DOHH2 (cell line): ENCODE measurements at regions not wholly inside any gene's neighbourhood (a gene's known extent, or its start where the extent isn't known, plus 50 kb on each side); places are given as distances from the start of the nearest gene placed in this dataset.

Experiments
- H3F3A ChIP-seq: fragments of 200-600 bp; sonication (generic), shearing (Covaris generic); 2 replicates; pipeline ENCODE4 v1.6.0; 2016; ENCODE audit warnings: antibody characterized with exemption, mild to moderate bottlenecking; ENCODE audit not compliant: control insufficient read depth, insufficient read depth
- H3K27ac ChIP-seq: fragments of 200-600 bp; sonication (generic); 2 replicates; pipeline ENCODE4 v1.5.1; 2014; ENCODE audit warnings: low read depth, mild to moderate bottlenecking, low read length, moderate library complexity
- H3K27me3 ChIP-seq: fragments of 200-600 bp; sonication (generic); 2 replicates; pipeline ENCODE4 v1.6.1; 2014; ENCODE audit warnings: mild to moderate bottlenecking, low read length, mixed read lengths; ENCODE audit not compliant: control insufficient read depth
- H3K36me3 ChIP-seq: fragments of 200-600 bp; sonication (generic); 2 replicates; pipeline ENCODE4 v1.6.1; 2014; ENCODE audit warnings: mild to moderate bottlenecking, low read length, moderate library complexity, mixed read lengths; ENCODE audit not compliant: control insufficient read depth
- H3K4me1 ChIP-seq: fragments of 200-600 bp; sonication (generic); 2 replicates; pipeline ENCODE4 v1.6.1; 2014; ENCODE audit warnings: mild to moderate bottlenecking, low read length, mixed read lengths; ENCODE audit not compliant: control insufficient read depth
- H3K4me2 ChIP-seq: fragments of 200-600 bp; sonication (generic); 2 replicates; pipeline ENCODE4 v1.6.0; 2014; ENCODE audit warnings: mild to moderate bottlenecking, low read length, moderate library complexity
- H3K4me3 ChIP-seq: fragments of 200-600 bp; sonication (generic); 2 replicates; pipeline ENCODE4 v1.5.1; 2014; ENCODE audit warnings: mild to moderate bottlenecking, low read length, mixed read lengths
- H3K79me2 ChIP-seq: fragments of 200-600 bp; sonication (generic); 2 replicates; pipeline ENCODE4 v1.6.1; 2014; ENCODE audit warnings: mild to moderate bottlenecking, low read length, mixed read lengths; ENCODE audit not compliant: control insufficient read depth
- H3K9me2 ChIP-seq: fragments of 200-600 bp; sonication (generic); replicated peaks from 2 replicates; pipeline ENCODE4 v1.6.1; 2014; ENCODE audit warnings: mild to moderate bottlenecking, low read length, mixed read lengths; ENCODE audit not compliant: control insufficient read depth
- H3K9me3 ChIP-seq: fragments of 200-600 bp; sonication (generic); 2 replicates; pipeline ENCODE4 v1.6.1; 2014; ENCODE audit warnings: antibody characterized with exemption, low read length, mixed read lengths; ENCODE audit not compliant: control insufficient read depth, insufficient read depth
- H4K20me1 ChIP-seq: fragments of 200-600 bp; sonication (generic); 2 replicates; pipeline ENCODE4 v1.6.0; 2014; ENCODE audit warnings: low read depth, mild to moderate bottlenecking, antibody characterized with exemption, low read length, moderate library complexity; ENCODE audit not compliant: control insufficient read depth, insufficient read depth
- EZH2phosphoT487 ChIP-seq: fragments of 200-600 bp; sonication (generic); IDR thresholded peaks from 2 replicates; pipeline ENCODE4 v1.6.1; 2017; ENCODE audit warnings: borderline replicate concordance, mild to moderate bottlenecking, antibody characterized with exemption, low read length, moderate library complexity, mixed read lengths
- TF ChIP-seq, protein P1 (sequence below): fragments of 200-600 bp; sonication (generic); IDR thresholded peaks from one replicate; pipeline ENCODE4 v1.5.1; 2014; ENCODE audit warnings: antibody characterized with exemption, mild to moderate bottlenecking, low read depth, low read length; ENCODE audit not compliant: poor library complexity, severe bottlenecking

DNA sequence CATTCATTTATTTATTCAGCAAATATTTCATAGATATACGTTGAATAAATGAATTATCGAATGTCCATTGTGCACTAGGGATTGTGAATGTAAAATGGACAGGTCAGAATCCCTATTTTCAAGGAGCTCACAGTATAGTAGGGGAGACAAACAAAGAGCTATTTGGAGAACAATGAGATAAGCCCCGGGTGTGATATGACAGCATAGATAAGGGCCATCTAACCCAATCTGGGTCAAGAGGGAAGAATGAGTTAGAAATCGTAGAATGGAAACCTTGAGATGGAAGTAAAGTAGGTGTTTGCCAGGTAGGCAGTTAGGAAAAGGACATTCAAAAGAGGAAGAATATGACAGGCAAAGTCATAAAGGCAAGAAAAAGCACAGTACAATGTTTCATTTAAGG lies 132.2 kb upstream of the GOLGA6L4 start:
- Histone ChIP-seq H3K9me2 (no peaks in the 10 kb centered on the region), H3K79me2 (no peaks in the 10 kb centered on the region), H3K27ac (no peak overlapping the region), H4K20me1 (no peaks in the 10 kb centered on the region), H3K9me3 (no peaks in the 10 kb centered on the region), H3F3A (no peaks in the 10 kb centered on the region), H3K36me3 (no peaks in the 10 kb centered on the region), H3K4me3 (no peak overlapping the region), H3K4me1 (no peaks in the 10 kb centered on the region), H3K4me2 (no peak overlapping the region), H3K27me3 (no peaks in the 10 kb centered on the region)
- TF ChIP-seq EZH2phosphoT487: no peak
- TF ChIP-seq, protein P1, sequence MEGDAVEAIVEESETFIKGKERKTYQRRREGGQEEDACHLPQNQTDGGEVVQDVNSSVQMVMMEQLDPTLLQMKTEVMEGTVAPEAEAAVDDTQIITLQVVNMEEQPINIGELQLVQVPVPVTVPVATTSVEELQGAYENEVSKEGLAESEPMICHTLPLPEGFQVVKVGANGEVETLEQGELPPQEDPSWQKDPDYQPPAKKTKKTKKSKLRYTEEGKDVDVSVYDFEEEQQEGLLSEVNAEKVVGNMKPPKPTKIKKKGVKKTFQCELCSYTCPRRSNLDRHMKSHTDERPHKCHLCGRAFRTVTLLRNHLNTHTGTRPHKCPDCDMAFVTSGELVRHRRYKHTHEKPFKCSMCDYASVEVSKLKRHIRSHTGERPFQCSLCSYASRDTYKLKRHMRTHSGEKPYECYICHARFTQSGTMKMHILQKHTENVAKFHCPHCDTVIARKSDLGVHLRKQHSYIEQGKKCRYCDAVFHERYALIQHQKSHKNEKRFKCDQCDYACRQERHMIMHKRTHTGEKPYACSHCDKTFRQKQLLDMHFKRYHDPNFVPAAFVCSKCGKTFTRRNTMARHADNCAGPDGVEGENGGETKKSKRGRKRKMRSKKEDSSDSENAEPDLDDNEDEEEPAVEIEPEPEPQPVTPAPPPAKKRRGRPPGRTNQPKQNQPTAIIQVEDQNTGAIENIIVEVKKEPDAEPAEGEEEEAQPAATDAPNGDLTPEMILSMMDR: no peak

DNA sequence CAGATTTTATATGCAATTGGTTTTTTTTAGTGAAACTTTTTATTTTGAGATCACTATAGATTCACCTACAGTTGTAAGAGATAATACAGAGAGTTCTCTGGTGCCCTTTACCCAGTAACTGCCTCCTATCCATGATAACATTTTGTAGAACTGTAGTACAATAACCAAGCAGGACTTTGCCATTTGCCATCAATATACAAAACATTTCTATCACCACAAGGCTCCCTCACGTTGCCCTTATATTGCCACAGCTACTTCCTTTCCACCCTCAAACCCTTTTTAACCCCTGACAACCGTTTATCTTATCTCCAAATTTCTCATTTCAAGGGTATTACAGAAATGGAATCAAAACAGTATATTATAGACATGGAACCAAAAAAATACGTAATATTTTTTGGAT lies 130.7 kb upstream of the GOLGA6L4 start:
- no peak for TF ChIP-seq EZH2phosphoT487
- H3K9me3 ChIP-seq: no peaks in the 10 kb centered on the region
- H3K36me3 ChIP-seq: no peaks in the 10 kb centered on the region
- H4K20me1 ChIP-seq: no peaks in the 10 kb centered on the region
- no peak overlapping the region for H3K27ac ChIP-seq
- no peak overlapping the region for H3K4me3 ChIP-seq
- no peaks in the 10 kb centered on the region for H3K4me1 ChIP-seq
- no peak overlapping the region for H3K4me2 ChIP-seq
- no peaks in the 10 kb centered on the region for H3F3A ChIP-seq
- H3K27me3 ChIP-seq: no peaks in the 10 kb centered on the region
- no peaks in the 10 kb centered on the region for H3K9me2 ChIP-seq
- H3K79me2 ChIP-seq: no peaks in the 10 kb centered on the region

DNA sequence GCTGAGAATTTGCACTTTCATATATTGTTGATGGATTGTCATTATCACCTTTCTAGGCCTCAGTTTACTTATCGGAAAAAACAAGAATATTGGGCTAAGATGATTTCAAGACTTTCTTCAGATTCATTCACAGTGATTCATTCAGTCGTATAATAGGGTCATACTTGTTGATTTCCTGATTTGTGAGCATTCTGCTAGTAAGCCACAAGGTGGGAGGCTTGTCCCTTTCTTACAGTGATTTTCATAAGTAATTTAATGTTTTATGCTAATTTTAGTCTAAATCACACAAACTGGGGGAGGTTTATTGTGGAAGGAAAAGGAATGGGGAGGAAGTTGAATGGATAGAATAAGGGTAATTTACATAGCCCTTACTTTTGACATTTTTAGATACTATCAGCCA lies 126.8 kb upstream of the GOLGA6L4 start:
- Histone ChIP-seq H3K36me3 (no peaks in the 10 kb centered on the region), H3K4me2 (no peak overlapping the region), H3K9me3 (no peaks in the 10 kb centered on the region), H3K27me3 (no peaks in the 10 kb centered on the region), H3K79me2 (no peaks in the 10 kb centered on the region), H3K4me1 (no peaks in the 10 kb centered on the region), H4K20me1 (no peaks in the 10 kb centered on the region), H3K4me3 (no peak overlapping the region), H3F3A (no peaks in the 10 kb centered on the region), H3K9me2 (no peaks in the 10 kb centered on the region), H3K27ac (no peak overlapping the region)
- TF ChIP-seq EZH2phosphoT487: no peak
- TF ChIP-seq, protein P1: no peak

DNA sequence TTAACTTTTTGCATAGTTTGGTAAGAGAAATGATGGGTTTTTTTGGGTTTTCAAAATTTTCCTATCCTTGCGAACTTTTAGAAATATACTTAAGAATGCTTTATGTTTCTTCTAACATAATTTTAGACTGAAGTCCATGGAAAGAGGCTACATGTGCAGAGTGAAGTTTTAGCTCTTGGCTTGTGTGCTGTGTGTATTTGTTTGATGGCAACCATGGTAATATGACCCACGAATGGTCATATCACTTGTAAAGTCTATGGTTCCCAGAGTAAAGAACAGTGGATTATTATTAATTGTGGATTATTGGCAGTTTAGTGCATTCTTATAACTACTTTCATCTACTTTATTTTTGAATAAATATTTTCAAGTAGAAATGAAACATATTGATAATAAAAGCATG lies 124.0 kb upstream of the GOLGA6L4 start:
- Histone ChIP-seq H3K27ac (no peak overlapping the region), H3K4me3 (no peak overlapping the region), H3K4me2 (no peak overlapping the region), H4K20me1 (no peaks in the 10 kb centered on the region), H3K9me2 (no peaks in the 10 kb centered on the region), H3K4me1 (no peaks in the 10 kb centered on the region), H3F3A (no peaks in the 10 kb centered on the region), H3K9me3 (no peaks in the 10 kb centered on the region), H3K36me3 (no peaks in the 10 kb centered on the region), H3K27me3 (no peaks in the 10 kb centered on the region), H3K79me2 (no peaks in the 10 kb centered on the region)
- TF ChIP-seq EZH2phosphoT487: no peak
- TF ChIP-seq, protein P1: no peak
